Keratinocyte (primary cell): ENCODE measurements at regions not wholly inside any gene's neighbourhood (a gene's known extent, or its start where the extent isn't known, plus 50 kb on each side); places are given as distances from the start of the nearest gene placed in this dataset.

ENCODE experiments used
- DNase-seq: peaks from one replicate; pipeline ENCODE4 v3.0.0-alpha.2; 2011; ENCODE audit warnings: low read depth, missing footprints, low spot score
- FAIRE-seq: peaks from 2 replicates; lab custom pipeline; 2011; peaks lifted over from hg19 to GRCh38; lab: Jason Lieb, UNC
- H2AFZ ChIP-seq: 2 replicates; pipeline ENCODE4 v1.6.0; 2012; ENCODE audit warnings: low read length, control low read depth, inconsistent platforms; ENCODE audit not compliant: control insufficient read depth
- H3K27ac ChIP-seq: 2 replicates; pipeline ENCODE4 v1.5.1; 2011; ENCODE audit warnings: low read length; ENCODE audit not compliant: control insufficient read depth, insufficient read depth
- H3K27me3 ChIP-seq: 3 replicates; pipeline ENCODE4 v1.6.0; 2011; ENCODE audit warnings: low read length; ENCODE audit not compliant: control insufficient read depth, insufficient read depth; ENCODE audit errors: extremely low read depth
- H3K36me3 ChIP-seq, 2 experiments: 2 replicates in 1 of 2; 3 replicates in 1 of 2; pipeline ENCODE4 v1.5.1; 2011; ENCODE audit warnings: low read length in 2 of 2, mild to moderate bottlenecking in 1 of 2; ENCODE audit not compliant: control insufficient read depth in 2 of 2, insufficient read depth in 2 of 2; ENCODE audit errors: extremely low read depth in 1 of 2
- H3K4me1 ChIP-seq: 3 replicates; pipeline ENCODE4 v1.5.1; 2011; ENCODE audit warnings: low read length; ENCODE audit not compliant: control insufficient read depth, insufficient read depth; ENCODE audit errors: extremely low read depth
- H3K4me2 ChIP-seq: 3 replicates; pipeline ENCODE4 v1.6.0; 2011; ENCODE audit warnings: low read depth, low read length; ENCODE audit not compliant: control insufficient read depth, insufficient read depth; ENCODE audit errors: extremely low read depth
- H3K4me3 ChIP-seq, 3 experiments: fragments of 200-600 bp in 1 of 3; sonication (generic) in 1 of 3; 2 replicates in 2 of 3; 3 replicates in 1 of 3; pipeline ENCODE4 v1.5.1; 2011 to 2016; ENCODE audit warnings: low read length in 3 of 3, mild to moderate bottlenecking in 3 of 3, control low read depth in 2 of 3, inconsistent platforms in 1 of 3, low read depth in 1 of 3, mixed read lengths in 1 of 3, mixed run types in 1 of 3, moderate library complexity in 1 of 3; ENCODE audit not compliant: control insufficient read depth in 2 of 3, insufficient read depth in 2 of 3; ENCODE audit errors: extremely low read depth in 1 of 3
- H3K79me2 ChIP-seq: 2 replicates; pipeline ENCODE4 v1.6.0; 2012; ENCODE audit warnings: low read length; ENCODE audit not compliant: control insufficient read depth, insufficient read depth
- H3K9ac ChIP-seq: 3 replicates; pipeline ENCODE4 v1.6.0; 2011; ENCODE audit warnings: low read length; ENCODE audit not compliant: control insufficient read depth, insufficient read depth; ENCODE audit errors: extremely low read depth
- H3K9me1 ChIP-seq: 3 replicates; pipeline ENCODE4 v1.6.0; 2011; ENCODE audit warnings: low read length; ENCODE audit not compliant: control insufficient read depth, insufficient read depth; ENCODE audit errors: extremely low read depth
- H3K9me3 ChIP-seq: 2 replicates; pipeline ENCODE4 v1.5.1; 2012; ENCODE audit warnings: low read depth, low read length; ENCODE audit not compliant: control insufficient read depth
- H4K20me1 ChIP-seq: 3 replicates; pipeline ENCODE4 v1.6.0; 2011; ENCODE audit warnings: low read length; ENCODE audit not compliant: control insufficient read depth, insufficient read depth; ENCODE audit errors: extremely low read depth
- CTCF ChIP-seq, 3 experiments: IDR thresholded peaks in 1 of 3; conservative IDR thresholded peaks in 1 of 3; optimal IDR thresholded peaks in 1 of 3; 2 replicates in 2 of 3; 3 replicates in 1 of 3; pipeline versions ENCODE3 to v1.5.1; 2011; ENCODE audit warnings: low read length in 3 of 3, mild to moderate bottlenecking in 3 of 3, moderate library complexity in 2 of 3, control low read depth in 1 of 3, inconsistent platforms in 1 of 3; ENCODE audit not compliant: insufficient read depth in 2 of 3; ENCODE audit errors: extremely low read depth in 1 of 3
- EZH2 ChIP-seq: IDR thresholded peaks from one replicate; pipeline ENCODE4 v1.6.1; 2012; ENCODE audit warnings: inconsistent platforms, mild to moderate bottlenecking, low read length, moderate library complexity
- dilution Hi-C: fragments of 300-500 bp; cut with MboI; formaldehyde crosslinking; loops from one replicate; pipeline ENCODE4 v1.7.0; 2020; ENCODE audit warnings: low sequenced_read_pairs; ENCODE audit not compliant: extremely low pct_ligation_motif_present

- no peak for FAIRE-seq
Measured at GRCh38 chr4:31239886-31240285, 519.7 kb downstream of the PCDH7 start.

GRCh38 chr4:31241504-31242106 lies 521.4 kb downstream of the PCDH7 start:
- no peaks in the 10 kb centered on the region for H3K36me3 ChIP-seq
- H4K20me1 ChIP-seq: no peaks in the 10 kb centered on the region
- no peak overlapping the region for H2AFZ ChIP-seq
- no peak overlapping the region for H3K9ac ChIP-seq
- no peak overlapping the region for H3K4me2 ChIP-seq
- no peaks in the 10 kb centered on the region for H3K9me3 ChIP-seq
- dilution Hi-C loops: no loop called here
- TF ChIP-seq CTCF (optimal IDR thresholded peaks at IDR 0.05 in 1 of 3, IDR thresholded peaks at IDR 0.05 in 1 of 3, conservative IDR thresholded peaks at IDR 0.05 in 1 of 3; ENCODE audit: extremely low read depth in 1 of 3, insufficient read depth in 2 of 3, low read length in 3 of 3): no peak
- TF ChIP-seq EZH2: no peak
- no peaks in the 10 kb centered on the region for H3K79me2 ChIP-seq
- H3K4me3 ChIP-seq: no peak overlapping the region
- H3K4me1 ChIP-seq: peaks cover 6% of the 10 kb centered on the region
- no peaks in the 10 kb centered on the region for H3K9me1 ChIP-seq
- DNase-seq (no peak), FAIRE-seq (no peak)
- H3K27ac ChIP-seq: no peak overlapping the region
- H3K27me3 ChIP-seq: no peaks in the 10 kb centered on the region

More at GRCh38 chr4:31239886-31240285, 519.7 kb downstream of the PCDH7 start:
- no peak overlapping the region for H3K4me3 ChIP-seq
- no peaks in the 10 kb centered on the region for H3K36me3 ChIP-seq
- no peak overlapping the region for H3K4me2 ChIP-seq
- no peak overlapping the region for H3K27ac ChIP-seq
- no peak for DNase-seq
- no peak for TF ChIP-seq CTCF (optimal IDR thresholded peaks at IDR 0.05 in 1 of 3, IDR thresholded peaks at IDR 0.05 in 1 of 3, conservative IDR thresholded peaks at IDR 0.05 in 1 of 3; ENCODE audit: extremely low read depth in 1 of 3, insufficient read depth in 2 of 3, low read length in 3 of 3)
- no peak overlapping the region for H2AFZ ChIP-seq
- H3K79me2 ChIP-seq: no peaks in the 10 kb centered on the region
- H3K9ac ChIP-seq: no peak overlapping the region
- dilution Hi-C loops: no loop called here
- H3K9me3 ChIP-seq: no peaks in the 10 kb centered on the region
- H4K20me1 ChIP-seq: no peaks in the 10 kb centered on the region
- H3K4me1 ChIP-seq: peaks cover 7% of the 10 kb centered on the region
- no peaks in the 10 kb centered on the region for H3K27me3 ChIP-seq
- H3K9me1 ChIP-seq: no peaks in the 10 kb centered on the region
